AG04450 (cell line): ENCODE measurements at regions not wholly inside any gene's neighbourhood (a gene's known extent, or its start where the extent isn't known, plus 50 kb on each side); places are given as distances from the start of the nearest gene placed in this dataset. TPM values are rescaled to one million over a fixed set of nuclear protein-coding genes. Genes with fewer than 3 reads are reported as not detected.

Source experiments
- CTCF ChIA-PET: fragments of 300-600, 350-600 bp; formaldehyde crosslinking; extraction: SDS; loops from one replicate; lab custom pipeline; 2022; ENCODE audit warnings: antibody characterized with exemption, inconsistent platforms; lab: Charles Lee
- POLR2A ChIA-PET: fragments of 350-600 bp; formaldehyde crosslinking; extraction: SDS; loops from one replicate; lab custom pipeline; 2021; ENCODE audit warnings: antibody characterized with exemption, inconsistent platforms; lab: Yijun Ruan, JAX
- DNase-seq: peaks from one replicate; pipeline ENCODE4 v3.0.0-alpha.2; 2011; ENCODE audit warnings: low read depth, low spot score
- H3K27ac ChIP-seq: one replicate; pipeline ENCODE4 v1.5.1; 2012; ENCODE audit warnings: low read depth, low read length, control low read depth
- H3K27me3 ChIP-seq: one replicate; pipeline ENCODE4 v1.6.0; 2012; ENCODE audit warnings: low read length; ENCODE audit not compliant: control insufficient read depth, insufficient read depth
- H3K4me3 ChIP-seq: 2 replicates; pipeline ENCODE4 v1.5.1; 2011; ENCODE audit warnings: mild to moderate bottlenecking, low read depth, low read length, control low read depth
- H3K9me3 ChIP-seq: 2 replicates; pipeline ENCODE4 v1.5.1; 2012; ENCODE audit warnings: low read length; ENCODE audit not compliant: control insufficient read depth, insufficient read depth
- small RNA-seq: library from RNA; depleted of rRNA; stranded (forward); fragments of <200 nt; gene quantifications from one replicate; pipeline ENCODE3, GENCODE V24; 2012; ENCODE audit warnings: low read depth; ENCODE audit not compliant: insufficient read length
- TF ChIP-seq, protein P1 (sequence below): IDR thresholded peaks from 2 replicates; pipeline ENCODE4 v1.5.1; 2011; ENCODE audit warnings: low read depth, low read length, control low read depth, inconsistent platforms

DNA sequence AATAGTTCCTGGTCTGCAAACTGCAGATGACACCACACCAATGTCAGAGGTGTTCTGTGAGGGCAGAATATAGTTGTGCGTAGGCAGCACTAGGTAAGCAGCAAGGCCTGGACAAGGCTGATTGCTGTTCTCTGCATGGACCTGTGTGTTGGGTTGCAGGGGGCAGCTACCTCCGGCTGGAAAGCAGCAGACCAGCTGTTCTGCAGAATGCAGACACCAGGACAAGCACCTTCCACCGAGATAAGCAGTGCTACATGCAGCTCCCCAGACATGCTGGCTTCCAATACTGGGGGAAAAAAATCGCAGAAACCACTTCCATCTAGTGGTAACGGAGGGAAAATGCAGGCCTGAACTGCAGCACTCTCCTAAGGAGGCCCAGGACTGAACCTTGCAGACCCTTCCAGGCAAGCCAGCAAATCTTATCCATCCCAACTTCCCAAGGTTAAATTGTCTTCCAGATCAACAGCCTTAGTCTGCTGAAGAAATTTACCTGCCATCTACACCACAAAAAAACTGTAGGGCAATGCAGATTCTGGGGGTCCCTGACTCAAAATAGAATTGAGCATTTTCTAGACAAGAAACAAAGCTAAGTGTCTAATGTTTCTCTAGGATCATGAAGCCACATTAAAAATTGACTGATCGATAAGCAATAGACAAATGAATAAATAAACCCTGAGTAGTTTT, 50.5 kb upstream of the COBL start:
- no peak for DNase-seq
- Histone ChIP-seq H3K4me3 (no peak overlapping the region), H3K27ac (no peak overlapping the region), H3K9me3 (peaks cover 7% of the 10 kb centered on the region), H3K27me3 (no peaks in the 10 kb centered on the region)
- CTCF ChIA-PET, result interaction anchor here (0.6 to 2.7 kb wide), 2 partner anchors 203 to 205 kb away, joined by 3 to 28 read pairs; no protein-coding TSS in a partner anchor
- POLR2A ChIA-PET, result no interaction called here
- TF ChIP-seq, protein P1, sequence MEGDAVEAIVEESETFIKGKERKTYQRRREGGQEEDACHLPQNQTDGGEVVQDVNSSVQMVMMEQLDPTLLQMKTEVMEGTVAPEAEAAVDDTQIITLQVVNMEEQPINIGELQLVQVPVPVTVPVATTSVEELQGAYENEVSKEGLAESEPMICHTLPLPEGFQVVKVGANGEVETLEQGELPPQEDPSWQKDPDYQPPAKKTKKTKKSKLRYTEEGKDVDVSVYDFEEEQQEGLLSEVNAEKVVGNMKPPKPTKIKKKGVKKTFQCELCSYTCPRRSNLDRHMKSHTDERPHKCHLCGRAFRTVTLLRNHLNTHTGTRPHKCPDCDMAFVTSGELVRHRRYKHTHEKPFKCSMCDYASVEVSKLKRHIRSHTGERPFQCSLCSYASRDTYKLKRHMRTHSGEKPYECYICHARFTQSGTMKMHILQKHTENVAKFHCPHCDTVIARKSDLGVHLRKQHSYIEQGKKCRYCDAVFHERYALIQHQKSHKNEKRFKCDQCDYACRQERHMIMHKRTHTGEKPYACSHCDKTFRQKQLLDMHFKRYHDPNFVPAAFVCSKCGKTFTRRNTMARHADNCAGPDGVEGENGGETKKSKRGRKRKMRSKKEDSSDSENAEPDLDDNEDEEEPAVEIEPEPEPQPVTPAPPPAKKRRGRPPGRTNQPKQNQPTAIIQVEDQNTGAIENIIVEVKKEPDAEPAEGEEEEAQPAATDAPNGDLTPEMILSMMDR, result peak; percentile 44; the same call in 1 of the 2 replicates

Small RNAs in the stretch of these regions (small RNA-seq; reads per million reads assigned to genes)
- not detected for gene RF00322
- gene RN7SL292P, result not detected
- not detected for gene ROBO2P1
